Activated naive CD8-positive, alpha-beta T cell (primary cell): ENCODE measurements at regions not wholly inside any gene's neighbourhood (a gene's known extent, or its start where the extent isn't known, plus 50 kb on each side); places are given as distances from the start of the nearest gene placed in this dataset.

Experiments
- H3K27ac Mint-ChIP-seq: one replicate; pipeline ENCODE4 v1.8.0; 2021; ENCODE audit warnings: mixed read lengths
- H3K27me3 Mint-ChIP-seq: one replicate; pipeline ENCODE4 v1.8.0; 2021; ENCODE audit warnings: mixed read lengths
- H3K36me3 Mint-ChIP-seq: one replicate; pipeline ENCODE4 v1.8.0; 2021; ENCODE audit warnings: mixed read lengths
- H3K4me1 Mint-ChIP-seq: one replicate; pipeline ENCODE4 v1.8.0; 2021; ENCODE audit warnings: low read depth, mixed read lengths
- H3K4me3 Mint-ChIP-seq: one replicate; pipeline ENCODE4 v1.8.0; 2021; ENCODE audit warnings: mild to moderate bottlenecking, mixed read lengths
- H3K9me3 Mint-ChIP-seq: one replicate; pipeline ENCODE4 v1.8.0; 2021; ENCODE audit warnings: low read depth, mixed read lengths

DNA sequence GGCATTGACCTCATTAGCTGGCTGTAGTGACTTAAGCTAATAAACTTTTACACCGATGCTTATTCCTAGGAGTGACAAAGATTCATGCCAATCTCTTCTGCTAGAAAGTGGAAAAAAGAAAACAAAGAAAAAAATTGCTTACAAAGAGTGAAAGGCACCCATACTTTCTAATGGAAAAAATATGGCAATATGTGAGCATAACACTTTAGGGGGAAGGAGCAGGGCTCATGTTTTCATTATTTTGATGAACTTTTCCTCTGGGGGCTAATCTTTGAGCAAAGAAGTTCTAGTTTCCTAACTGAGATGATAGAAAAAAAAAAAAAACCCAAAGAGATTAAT is 94.8 kb upstream of the THRB start:
- Mint-ChIP-seq H3K36me3 (no peaks in the 10 kb centered on the region), H3K27me3 (no peaks in the 10 kb centered on the region), H3K27ac (no peak overlapping the region), H3K4me1 (no peaks in the 10 kb centered on the region), H3K4me3 (no peak overlapping the region), H3K9me3 (no peaks in the 10 kb centered on the region)

DNA sequence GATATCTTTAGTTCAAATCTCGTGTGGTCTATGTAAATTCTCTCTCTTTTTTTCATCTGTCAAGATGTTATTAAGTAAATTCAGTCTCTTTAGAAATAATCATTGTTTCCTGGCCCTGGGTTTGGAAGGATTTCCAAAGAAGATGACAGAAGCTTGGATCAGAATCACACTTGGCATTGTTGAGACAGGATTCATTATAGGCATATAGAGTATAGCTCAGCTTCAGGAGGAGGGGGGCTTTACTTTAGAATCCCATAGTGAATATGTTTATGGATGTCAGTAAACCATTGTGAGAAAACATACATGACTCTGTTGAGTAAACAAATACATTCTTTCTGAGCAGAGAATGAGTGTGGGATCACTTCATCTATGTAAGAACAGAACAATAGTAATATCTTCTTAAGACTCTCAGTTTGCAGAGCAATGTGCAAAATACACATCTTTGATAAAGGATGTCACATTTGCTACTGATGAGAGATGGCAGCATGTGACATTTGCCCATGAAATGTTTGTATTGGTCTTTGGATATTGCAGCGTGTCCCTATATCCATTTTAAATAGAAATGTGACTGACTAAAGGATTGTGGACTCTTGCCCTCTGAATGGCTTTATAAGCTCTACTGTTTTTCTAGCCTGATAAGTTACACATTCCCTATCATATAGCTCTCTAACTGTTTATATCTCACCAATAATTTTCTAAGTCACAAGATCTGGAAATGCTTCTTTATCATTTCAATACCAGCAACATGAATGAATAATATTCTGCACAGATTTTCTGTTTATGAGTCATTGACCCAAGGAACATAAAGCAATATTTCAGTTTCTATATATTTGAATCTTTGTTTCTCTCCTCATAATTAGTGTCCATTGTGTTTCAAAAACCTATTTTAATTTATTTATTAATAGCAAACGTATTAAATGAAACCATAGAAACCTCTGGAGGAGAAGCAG is 95.6 kb upstream of the THRB start:
- Mint-ChIP-seq H3K27me3 (no peaks in the 10 kb centered on the region), H3K36me3 (no peaks in the 10 kb centered on the region), H3K9me3 (no peaks in the 10 kb centered on the region), H3K27ac (no peak overlapping the region), H3K4me1 (no peaks in the 10 kb centered on the region), H3K4me3 (no peak overlapping the region)

DNA sequence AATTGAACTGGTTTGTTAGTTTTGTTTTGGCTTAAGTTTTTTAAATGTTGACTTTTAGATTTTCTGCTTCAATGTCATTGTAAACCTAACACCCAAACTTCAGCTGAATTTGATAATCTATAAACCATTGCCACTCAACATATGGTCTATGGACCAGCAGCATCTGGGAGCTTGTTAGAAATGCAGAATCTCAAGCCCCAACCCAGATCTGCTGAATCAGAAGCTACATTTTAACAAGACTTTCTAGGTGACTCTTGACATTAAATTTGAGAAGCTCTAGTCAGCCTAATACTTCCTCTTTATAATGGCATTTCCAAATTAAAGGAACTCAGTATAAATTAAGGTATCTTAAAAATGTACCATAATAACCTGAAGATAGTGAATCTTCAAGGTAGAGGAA is 96.5 kb upstream of the THRB start:
- Mint-ChIP-seq H3K27ac (no peak overlapping the region), H3K4me3 (no peak overlapping the region), H3K36me3 (no peaks in the 10 kb centered on the region), H3K9me3 (no peaks in the 10 kb centered on the region), H3K27me3 (no peaks in the 10 kb centered on the region), H3K4me1 (no peaks in the 10 kb centered on the region)

DNA sequence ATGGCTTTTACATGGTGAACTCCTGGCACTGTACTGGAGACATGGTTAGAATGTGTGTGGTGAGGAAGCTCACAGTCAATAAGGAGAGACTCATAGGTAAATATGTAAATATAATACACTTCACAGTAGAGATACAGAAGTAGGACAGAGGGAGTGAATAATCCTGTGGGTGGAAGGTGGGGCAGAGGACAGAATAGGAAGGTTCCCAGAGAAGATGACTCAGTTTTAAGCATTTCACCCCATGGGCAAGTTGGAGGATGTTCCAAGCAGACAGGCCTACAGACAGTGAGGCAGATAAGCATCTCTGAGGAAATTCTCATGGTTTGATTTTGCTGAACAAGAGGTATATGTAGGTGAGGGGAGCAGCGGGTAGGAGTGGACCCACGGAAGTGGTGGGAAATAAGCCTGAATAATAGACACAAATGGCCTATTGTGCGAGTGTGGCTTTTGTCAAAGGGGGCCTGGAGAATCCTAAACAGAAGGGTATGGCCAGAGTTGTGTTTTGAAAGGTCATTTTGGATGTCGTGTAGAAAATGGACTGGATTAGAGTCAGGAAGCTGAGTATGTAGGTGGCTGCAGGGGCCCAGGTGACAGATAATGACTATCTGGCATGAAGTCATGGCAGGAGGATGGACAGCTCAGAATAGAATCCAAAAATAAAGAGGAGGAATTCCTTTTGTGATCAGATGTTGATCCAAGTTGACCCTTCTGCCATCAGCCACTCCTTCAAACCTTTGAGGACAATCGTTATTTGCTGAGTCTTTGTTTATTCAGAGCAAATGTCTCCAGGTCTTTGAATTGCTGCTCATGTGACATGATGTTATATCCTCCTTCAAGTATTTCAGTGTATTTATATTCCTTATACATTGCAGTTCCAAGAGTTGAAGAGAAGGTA is 97.3 kb upstream of the THRB start:
- no peaks in the 10 kb centered on the region for H3K9me3 Mint-ChIP-seq
- H3K27me3 Mint-ChIP-seq = no peaks in the 10 kb centered on the region
- H3K27ac Mint-ChIP-seq = no peak overlapping the region
- no peaks in the 10 kb centered on the region for H3K4me1 Mint-ChIP-seq
- no peaks in the 10 kb centered on the region for H3K36me3 Mint-ChIP-seq
- H3K4me3 Mint-ChIP-seq = no peak overlapping the region

DNA sequence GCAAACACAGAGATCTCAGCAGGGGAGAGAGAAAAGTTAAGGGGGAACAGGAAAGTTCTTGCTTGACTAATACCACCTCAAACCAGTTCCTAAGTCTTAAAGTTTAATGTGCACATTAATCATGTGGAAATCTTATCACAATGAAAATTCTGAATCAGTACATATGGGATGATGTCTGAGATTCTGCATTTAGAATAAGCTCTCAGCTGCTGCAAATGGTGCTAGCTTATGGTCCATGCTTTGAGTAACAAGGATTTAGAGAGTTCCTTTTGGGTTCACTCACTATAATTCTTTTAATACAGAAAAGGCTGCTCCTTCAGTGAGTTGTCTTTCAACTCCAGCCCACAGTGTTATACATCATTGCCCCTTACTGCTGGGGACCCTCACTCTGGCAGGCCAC is 99.5 kb upstream of the THRB start:
- H3K9me3 Mint-ChIP-seq = no peaks in the 10 kb centered on the region
- no peaks in the 10 kb centered on the region for H3K4me1 Mint-ChIP-seq
- no peak overlapping the region for H3K4me3 Mint-ChIP-seq

DNA sequence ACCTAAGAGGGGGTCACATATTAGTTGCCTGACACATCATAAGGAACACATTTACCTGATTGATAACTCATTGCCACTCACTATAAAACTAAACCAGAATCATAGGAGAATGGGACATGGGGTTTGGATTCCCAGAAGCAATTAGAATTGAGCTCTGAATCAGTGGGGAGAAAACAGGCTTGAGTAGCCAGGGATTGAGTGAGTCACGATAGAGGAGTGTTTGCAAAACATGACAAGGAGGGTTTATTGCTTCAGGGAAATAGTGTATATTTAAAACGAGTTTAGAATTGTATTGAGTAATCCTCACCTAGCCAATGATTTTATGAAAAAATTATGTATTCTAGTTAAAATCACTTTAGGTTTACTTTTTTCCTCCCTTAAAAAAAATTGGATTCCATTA is 101.1 kb upstream of the THRB start:
- Mint-ChIP-seq H3K27ac (no peak overlapping the region), H3K9me3 (no peaks in the 10 kb centered on the region), H3K4me3 (no peak overlapping the region), H3K27me3 (no peaks in the 10 kb centered on the region), H3K4me1 (no peaks in the 10 kb centered on the region), H3K36me3 (no peaks in the 10 kb centered on the region)

More for the DNA sequence above, 99.5 kb upstream of the THRB start:
- no peaks in the 10 kb centered on the region for H3K27me3 Mint-ChIP-seq
- H3K36me3 Mint-ChIP-seq = no peaks in the 10 kb centered on the region
- no peak overlapping the region for H3K27ac Mint-ChIP-seq

DNA sequence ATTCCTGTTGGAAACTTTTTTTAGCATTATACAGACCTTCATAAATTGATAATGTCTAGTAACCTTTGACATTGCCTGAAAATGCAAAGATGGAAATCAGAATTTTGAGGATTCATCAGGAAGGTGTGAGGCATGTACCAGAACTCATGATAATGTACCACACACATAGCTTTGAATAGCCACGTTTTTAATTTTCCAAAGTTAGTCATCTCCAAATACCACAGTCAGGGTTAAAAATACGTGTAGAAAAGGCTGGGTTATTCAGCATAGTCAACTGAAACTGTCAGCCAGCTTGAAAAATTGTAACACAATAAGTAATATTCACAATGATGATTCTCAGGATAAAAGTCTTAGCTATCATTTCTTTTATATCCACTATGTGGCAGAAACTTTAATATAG is 102.0 kb upstream of the THRB start:
- Mint-ChIP-seq H3K27me3 (no peaks in the 10 kb centered on the region), H3K9me3 (no peaks in the 10 kb centered on the region), H3K36me3 (no peaks in the 10 kb centered on the region), H3K4me3 (no peak overlapping the region), H3K27ac (no peak overlapping the region), H3K4me1 (no peaks in the 10 kb centered on the region)

DNA sequence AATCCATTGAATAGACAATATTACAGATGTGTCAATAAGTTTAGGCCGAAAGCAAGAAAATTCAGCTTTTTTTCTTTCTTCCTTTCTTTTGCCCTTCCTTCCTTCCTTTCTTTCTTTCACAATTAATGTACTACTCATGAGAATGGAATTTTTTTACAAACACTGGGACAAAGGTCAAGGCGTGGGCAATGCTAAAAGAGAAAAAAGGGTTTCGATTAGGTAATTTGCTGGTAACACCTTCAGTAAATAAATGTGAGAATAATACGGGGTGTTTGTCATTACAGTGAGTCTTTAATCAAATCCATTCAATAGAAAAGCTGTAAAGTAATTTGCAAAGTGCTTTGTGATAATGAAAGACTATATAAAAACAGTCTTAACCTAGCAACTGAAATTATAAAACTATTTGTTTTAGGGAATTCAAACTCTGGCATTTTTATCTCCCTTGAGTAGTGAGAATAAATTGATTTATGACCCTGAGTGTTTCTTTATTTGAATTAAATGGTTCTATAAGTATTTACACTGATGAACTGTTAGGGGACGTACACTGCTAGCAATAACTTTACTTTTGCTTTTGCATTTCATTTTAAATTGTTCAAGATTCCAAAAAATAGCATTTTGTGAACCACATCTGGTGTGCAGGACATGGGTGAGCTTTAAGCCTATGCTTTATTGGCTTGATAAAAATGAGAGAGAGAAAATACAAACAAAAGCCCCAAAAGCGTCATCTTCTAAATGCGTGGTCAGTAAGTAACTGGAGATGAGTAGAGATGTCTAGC is 104.2 kb upstream of the THRB start:
- Mint-ChIP-seq H3K4me1 (no peaks in the 10 kb centered on the region), H3K27me3 (no peaks in the 10 kb centered on the region), H3K4me3 (no peak overlapping the region), H3K27ac (no peak overlapping the region), H3K9me3 (no peaks in the 10 kb centered on the region), H3K36me3 (no peaks in the 10 kb centered on the region)

DNA sequence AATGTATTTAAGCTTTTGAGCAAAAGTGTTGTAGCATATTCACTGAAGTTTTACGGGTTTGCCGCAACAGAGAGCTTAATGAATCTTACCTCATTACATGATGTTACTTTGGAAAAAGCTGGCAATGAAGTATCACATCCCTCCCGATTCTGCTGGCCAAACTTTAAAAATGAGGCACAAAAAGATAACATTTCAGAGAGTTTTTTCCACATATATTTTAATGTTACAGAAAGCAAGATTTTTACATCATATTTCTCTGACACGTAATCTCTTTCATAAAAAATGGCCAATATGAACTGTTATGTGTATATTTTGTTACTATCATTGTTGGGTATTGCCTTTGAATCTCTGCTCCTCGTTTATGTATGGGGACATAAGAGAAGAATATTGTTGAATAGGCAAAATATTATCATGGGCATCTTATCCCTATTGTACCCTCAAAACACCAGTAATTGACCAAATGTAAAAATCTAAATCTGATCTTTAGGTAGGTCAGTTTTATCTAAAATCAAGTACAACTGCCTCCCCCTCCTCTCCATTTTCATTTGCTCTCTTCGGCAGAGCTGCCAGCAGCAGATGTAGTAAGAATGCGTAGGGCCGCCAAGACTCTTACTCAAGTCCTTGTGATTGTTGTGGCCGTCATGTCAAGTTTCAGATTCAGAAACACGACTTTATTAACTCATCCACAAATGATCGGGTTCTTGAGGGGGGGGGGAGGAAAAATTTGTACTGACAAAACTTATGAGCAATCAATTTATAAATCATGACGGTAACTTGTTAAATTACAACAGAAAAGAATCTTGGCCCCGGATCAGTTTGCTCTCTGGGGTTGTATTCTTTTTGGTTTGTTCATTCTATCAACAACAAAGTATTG is 106.7 kb upstream of the THRB start:
- no peaks in the 10 kb centered on the region for H3K36me3 Mint-ChIP-seq

DNA sequence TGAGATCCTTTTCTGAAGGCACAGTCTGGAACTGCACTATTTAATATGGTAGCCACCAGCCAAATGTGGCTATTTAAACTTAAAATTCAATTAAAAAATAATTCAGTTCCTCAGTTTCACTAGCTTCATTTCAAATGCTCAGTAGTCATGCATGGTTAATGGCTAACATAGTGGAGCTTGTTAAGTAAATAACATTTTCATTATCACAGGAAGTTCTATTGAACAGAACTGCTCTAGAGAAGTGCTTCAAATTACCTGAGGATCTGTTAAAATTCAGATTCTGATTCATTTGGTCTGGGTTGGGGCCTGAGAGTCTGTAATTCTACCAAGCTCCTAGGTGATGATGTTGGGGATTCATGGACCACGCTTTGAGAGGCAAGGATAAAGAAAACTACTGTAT is 109.6 kb upstream of the THRB start:
- no peaks in the 10 kb centered on the region for H3K27me3 Mint-ChIP-seq
- no peaks in the 10 kb centered on the region for H3K4me1 Mint-ChIP-seq
- no peaks in the 10 kb centered on the region for H3K9me3 Mint-ChIP-seq
- no peak overlapping the region for H3K4me3 Mint-ChIP-seq
- no peaks in the 10 kb centered on the region for H3K36me3 Mint-ChIP-seq
- no peak overlapping the region for H3K27ac Mint-ChIP-seq

More for the DNA sequence above, 106.7 kb upstream of the THRB start:
- H3K27ac Mint-ChIP-seq = no peak overlapping the region
- no peak overlapping the region for H3K4me3 Mint-ChIP-seq
- H3K4me1 Mint-ChIP-seq = no peaks in the 10 kb centered on the region
- no peaks in the 10 kb centered on the region for H3K27me3 Mint-ChIP-seq
- no peaks in the 10 kb centered on the region for H3K9me3 Mint-ChIP-seq

DNA sequence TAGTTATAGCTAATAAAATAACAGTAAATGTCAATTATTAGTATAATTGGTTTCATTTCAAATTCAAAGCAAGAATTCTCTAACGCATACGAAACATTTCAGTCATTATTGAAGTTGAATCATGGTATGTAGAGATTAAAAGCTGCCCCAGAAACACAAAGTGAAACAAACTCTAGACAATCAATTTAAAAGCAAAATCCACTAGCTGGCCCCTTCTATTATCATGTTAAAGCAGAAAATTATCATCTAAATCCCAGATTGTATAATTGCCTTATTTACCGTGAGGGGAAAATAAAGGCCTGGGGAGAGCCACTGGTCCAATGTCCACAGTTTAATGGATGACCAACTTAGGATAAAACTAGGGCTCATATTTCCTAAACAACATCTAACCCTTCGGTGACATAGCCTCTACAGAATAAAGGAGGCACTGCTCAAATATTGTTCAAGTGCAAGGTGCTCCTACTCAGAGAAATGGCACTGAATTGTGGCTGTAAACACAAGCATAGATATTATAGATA is 110.9 kb upstream of the THRB start:
- H3K36me3 Mint-ChIP-seq = no peaks in the 10 kb centered on the region

DNA sequence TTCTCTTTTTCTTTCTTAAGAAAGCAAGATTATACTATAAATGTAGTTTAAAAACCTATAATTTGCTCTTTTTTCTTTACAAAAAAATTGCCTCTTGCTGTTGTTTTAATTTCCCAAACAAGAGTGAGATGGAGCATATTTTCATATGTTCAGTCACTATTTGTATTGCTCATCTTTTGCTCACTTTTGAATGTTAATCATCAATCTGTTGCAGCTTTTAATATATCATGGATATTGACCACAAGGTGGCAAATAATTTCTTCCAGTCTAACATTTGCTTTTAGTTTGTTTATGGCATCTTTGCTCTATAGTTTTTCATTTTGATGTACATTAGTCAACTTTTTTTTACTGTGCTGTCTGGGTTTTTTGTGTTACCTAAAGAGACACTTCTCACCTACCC is 112.6 kb upstream of the THRB start:
- Mint-ChIP-seq H3K4me3 (no peak overlapping the region), H3K27ac (no peak overlapping the region), H3K4me1 (no peaks in the 10 kb centered on the region), H3K36me3 (no peaks in the 10 kb centered on the region), H3K27me3 (no peaks in the 10 kb centered on the region), H3K9me3 (no peaks in the 10 kb centered on the region)

More for the DNA sequence above, 110.9 kb upstream of the THRB start:
- no peaks in the 10 kb centered on the region for H3K9me3 Mint-ChIP-seq
- no peaks in the 10 kb centered on the region for H3K27me3 Mint-ChIP-seq
- H3K4me1 Mint-ChIP-seq = no peaks in the 10 kb centered on the region
- no peak overlapping the region for H3K27ac Mint-ChIP-seq
- H3K4me3 Mint-ChIP-seq = no peak overlapping the region

DNA sequence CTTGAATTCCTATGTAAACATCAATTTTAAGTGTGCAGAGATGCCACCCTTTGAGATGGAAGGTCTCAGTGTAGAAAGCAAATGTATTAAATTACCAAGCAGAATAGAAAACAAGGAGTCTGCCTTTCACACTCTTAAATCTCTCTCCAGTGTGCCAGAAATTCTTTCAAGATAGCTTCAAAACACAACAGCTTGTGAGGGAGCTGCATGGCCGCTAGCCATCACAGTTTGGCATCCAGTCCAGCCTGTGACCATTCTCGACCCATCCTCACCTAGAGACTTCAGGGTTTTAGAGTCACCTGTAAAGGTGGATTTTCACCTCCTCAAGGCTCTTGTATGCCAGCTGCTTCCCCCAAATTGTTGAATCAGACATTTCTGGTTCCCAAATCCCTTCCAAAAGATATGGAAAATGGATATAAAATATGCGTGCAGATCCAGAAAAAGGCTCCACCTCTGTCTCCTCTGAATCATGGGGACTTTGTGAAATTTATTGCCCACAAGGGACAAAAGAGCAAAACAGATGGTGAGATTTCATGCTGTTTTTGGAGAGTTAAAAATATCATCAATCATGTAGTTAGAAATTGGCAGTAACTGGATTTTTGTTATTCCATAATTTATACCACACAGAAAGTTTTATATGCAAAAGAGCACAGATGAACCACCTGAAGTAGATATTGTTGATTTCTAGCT is 114.2 kb upstream of the THRB start:
- H3K27me3 Mint-ChIP-seq = no peaks in the 10 kb centered on the region

More for the DNA sequence above, 114.2 kb upstream of the THRB start:
- Mint-ChIP-seq H3K36me3 (no peaks in the 10 kb centered on the region), H3K4me1 (no peaks in the 10 kb centered on the region), H3K9me3 (no peaks in the 10 kb centered on the region), H3K4me3 (no peak overlapping the region), H3K27ac (no peak overlapping the region)
